ENCODE measurements at regions not wholly inside any gene's neighbourhood (a gene's known extent, or its start where the extent isn't known, plus 50 kb on each side); places are given as distances from the start of the nearest gene placed in this dataset.
A peak's percentile ranks its signal among the peaks of the same experiment; 100 is the strongest.

GRCh38 chr3:55341502-55342031 lies 145.5 kb downstream of the WNT5A start:
- DNase-seq, result no peak

DNA sequence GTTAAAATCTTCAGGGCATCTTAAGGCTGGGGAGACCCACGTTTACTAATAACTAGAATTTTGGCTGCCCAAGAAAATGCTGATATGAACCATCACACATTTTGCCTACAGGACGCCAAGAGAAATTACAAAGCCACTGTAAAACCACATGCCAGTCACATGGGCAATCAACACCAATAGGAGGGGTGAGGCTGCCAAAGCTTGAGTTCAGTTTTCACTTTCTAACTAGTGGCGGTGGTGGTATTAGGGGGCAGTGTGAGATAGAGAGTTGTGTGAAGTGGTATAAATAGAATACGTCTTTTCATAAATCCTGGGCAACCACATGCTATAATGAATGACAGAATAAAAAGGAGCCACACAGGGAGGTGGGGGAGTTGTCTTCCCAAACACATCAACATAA lies 147.3 kb downstream of the WNT5A start:
- no peak for DNase-seq

DNA sequence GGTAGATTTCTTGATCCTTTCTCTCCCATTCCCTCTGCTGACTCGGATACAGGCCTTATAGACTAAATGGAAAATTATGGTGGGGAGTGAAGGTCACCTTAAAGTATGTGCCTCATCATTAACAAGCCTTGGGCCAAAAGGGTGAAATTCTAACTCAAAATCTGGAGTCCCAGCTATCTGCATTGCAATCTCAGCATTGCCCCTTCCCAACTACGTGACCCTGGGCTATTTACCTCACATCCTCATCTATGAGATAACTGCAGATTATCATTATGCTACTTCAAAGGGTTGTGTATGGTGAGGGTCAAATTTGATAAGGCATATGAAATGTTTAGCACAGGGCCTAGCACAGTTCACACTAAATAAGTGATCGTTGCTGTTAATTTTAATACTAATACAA lies 147.7 kb downstream of the WNT5A start:
- no peak for DNase-seq

DNA sequence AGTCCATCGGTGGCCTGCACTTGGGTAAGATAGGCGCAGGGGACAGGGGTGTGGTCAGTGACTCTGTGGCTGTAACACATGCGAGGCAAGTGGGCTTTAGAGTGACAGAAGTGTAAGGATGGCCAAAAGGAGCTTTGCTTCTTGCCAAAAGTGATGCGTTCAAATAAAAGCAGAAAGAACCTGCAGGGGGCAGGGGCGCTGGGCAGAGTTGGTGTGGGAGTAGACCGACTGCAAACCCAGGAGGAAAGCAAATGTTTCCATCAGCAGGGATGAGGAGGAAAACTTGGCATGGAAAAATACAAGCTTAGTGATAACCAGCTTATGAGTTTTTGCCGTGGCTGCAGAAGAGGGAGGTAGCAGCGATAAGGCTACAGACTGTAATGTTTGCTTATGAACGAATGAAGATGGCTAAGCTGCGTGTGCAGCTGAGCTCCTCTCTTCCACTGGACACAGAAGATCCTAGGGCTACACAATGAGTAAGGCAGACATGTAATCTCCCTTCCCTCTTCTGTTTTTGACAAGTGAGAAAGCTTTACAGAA lies 149.4 kb downstream of the WNT5A start:
- no peak for DNase-seq

GRCh38 chr3:55333923-55334322 lies 153.2 kb downstream of the WNT5A start:
- DNase-seq, result no peak

DNA sequence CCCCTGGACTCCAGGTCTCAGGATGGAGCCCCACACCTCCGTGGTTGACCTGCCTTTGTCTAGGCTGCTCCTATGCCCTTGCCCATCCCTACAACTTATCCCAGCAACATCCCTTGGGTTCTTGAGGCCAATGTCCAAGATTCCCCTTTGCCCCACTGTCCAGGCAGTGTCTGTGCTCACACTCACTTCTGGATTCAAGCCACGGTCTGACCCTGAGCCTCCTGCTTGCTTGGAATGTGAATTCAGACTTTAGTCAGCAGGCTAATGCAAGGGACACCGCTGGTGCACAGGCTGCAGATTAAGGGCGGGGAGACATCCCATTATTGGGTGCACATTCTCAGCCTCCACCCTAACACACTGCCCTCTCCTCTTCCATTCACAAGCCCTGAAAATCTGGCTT lies 154.1 kb downstream of the WNT5A start:
- no peak for DNase-seq

- DNase-seq, result no peak
These were observed 154.9 kb downstream of the WNT5A start for GRCh38 chr3:55332176-55332575.

DNA sequence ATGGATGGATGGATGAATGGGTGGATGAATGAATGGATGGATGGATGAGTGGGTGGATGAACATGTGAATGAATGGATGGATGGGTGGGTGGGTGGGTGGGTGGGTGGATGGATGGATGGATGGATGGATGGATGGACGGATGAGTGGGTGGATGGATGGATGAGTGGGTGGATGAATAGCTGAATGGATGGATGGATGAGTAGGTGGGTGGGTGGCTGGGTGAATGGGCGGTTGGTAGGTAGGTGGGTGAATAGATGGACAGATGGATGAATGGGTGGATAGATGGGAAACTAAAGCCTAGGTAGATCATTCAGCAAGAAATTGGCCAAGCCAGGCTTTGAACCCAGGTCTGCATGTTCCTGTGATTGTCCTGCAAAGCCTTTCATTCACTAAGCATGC lies 155.6 kb downstream of the WNT5A start:
- no peak for DNase-seq

DNA sequence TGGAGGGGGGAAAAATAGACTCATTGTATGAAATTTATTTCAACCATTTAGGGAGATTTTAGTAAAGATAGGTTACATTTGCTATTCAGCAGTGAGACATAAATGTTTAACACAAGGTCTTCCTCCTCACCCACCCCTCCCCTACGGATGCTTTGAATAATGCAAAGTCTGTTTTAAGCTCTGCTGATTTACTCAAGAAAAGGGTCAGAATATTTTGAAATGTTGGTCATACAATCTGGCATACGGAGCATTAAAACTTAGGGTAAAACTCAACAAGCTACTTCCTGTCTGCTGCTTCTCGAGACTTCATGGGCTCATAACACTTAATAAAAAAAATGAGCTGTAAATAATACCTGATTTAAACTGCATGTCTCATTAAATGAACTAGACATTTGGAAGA lies 156.3 kb downstream of the WNT5A start:
- no peak for DNase-seq

- DNase-seq, result peak in 1 of 2 experiments; percentile 7
These were observed 156.8 kb downstream of the WNT5A start for GRCh38 chr3:55330355-55330754.

DNA sequence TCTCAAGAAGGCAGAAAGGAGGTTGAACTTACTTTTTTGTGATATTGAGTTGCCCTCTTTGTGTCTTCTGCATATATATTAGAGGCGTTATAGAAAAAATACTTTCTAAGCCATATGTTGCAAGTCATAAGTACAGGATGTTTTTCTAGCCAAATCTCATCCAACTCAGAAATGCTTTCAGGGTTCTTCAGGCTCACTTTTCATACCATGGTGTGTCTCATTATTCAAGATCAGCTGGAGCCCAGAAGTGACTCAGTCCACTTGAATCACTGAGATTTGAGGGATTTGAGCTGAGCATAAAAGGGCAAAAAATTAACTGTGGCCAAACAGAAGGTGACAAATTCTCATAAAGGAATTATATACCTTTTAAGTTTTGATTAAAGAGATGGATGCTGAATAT lies 157.3 kb downstream of the WNT5A start:
- DNase-seq, result no peak

DNA sequence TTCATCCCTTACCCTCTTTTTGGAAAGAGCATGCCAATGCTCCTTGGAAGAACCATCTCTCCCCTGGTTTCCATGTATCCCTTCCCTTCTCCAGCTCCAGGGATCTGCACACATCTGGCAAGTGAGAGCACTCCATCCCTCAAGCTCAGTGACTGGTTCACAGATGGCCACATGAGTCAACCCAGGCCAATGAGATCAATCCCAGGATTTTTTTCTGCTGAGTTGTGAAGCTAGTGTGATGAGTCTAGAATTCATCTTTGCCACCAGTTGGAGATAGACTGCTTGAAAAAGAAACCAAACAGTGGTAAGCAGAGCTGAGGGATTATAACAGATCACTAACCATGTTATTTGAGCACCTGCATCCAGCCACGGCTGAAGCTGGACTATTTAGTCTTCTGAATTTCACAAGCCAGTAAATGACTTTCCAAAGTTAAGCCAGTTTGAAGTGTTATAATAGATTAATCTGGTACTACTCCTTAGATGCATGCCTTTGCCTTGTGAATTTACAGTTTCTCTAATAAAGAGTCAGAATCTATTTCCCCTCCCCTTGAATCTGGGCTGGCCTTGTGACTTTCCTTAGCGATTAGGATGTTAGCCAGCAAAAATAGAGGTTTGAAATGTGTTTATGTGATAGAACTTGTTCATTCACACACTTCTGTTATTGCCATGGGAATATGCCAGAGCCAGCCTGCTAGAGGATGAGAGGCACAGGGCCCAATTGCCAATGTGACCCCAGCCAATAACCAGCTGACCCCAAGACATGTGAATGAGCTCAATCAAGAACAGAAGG lies 159.8 kb downstream of the WNT5A start:
- no peak for DNase-seq

GRCh38 chr3:55322638-55323037 lies 164.5 kb downstream of the WNT5A start:
- DNase-seq, result peak in 1 of 2 experiments; percentile 11

DNA sequence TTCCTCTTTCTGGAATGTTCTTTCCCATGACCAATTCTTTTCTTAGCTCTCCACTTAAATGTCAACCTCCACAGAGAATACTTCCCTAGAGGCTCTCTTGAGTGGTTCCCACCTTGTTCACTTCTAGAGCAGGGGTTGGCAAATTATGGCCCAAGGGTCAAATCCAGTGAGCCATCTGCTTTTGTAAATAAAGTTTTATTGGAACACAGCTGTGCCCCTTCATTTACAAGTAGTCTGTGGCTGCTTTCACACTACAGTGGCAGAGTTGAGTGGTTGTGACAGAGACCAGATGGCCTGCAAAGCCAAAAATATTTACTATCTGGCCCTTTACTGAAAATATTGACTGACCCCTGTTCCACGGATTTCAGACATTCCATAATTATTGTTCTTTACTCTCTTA lies 166.2 kb downstream of the WNT5A start:
- no peak for DNase-seq

DNA sequence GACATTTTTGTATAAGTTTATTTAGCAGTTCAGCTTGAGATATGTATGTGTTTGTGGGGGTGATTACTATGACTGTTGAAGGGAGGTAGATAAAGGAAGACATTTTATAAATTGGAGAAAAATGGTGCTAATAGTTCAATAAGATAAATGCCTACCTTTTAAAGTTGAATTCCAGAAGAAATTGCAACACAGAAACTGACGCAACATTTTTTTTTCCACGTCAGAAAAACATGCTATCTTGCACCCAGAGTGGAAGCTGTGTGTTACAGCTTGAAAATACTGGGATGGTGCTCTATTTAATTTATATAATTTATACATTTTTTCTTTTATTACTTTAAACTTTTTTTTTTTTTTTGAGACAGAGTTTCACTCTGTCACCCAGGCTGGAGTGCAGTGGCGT lies 171.7 kb downstream of the WNT5A start:
- DNase-seq, result no peak

DNA sequence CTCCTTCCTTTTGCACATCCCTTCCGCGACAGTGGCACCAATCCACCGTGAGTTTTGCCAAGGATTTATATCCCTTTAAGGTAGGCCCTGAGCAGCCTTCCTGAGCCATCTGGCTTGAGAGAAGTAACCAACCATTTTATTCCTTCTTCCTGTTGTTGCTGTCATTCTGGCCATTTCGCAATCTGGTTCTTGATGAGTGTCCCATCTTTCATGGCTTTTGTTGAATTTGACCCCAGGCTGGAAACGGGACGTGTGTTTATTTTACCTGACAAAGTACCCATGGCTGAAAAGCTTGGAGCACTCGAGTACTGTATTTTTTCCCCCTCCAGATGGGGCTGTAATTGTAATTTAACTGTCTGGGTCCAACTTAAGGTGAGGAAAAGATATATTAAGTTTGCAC lies 173.4 kb downstream of the WNT5A start:
- peak; percentile 56 to 73 for DNase-seq

DNA sequence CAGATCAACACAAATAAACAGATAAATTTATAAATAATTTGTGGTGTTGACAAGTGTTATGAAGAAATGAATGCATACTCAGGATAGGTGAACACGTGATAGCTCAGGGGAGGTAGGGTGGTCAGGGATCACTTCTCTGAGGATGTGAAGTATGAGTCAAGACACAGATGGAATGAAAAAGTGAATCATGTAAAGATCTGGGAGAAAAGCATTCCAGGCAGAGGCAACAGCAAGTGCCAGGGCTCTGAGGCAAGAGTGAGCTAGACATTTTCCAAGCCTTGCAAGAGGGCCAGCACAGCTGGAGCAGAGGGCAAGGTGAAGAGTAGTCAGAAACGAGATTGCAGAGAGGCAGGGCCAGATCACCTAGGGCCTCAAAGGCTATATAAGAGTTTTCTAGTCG lies 177.8 kb downstream of the WNT5A start:
- no peak for DNase-seq

GRCh38 chr3:55307622-55308021 lies 179.5 kb downstream of the WNT5A start:
- DNase-seq, result no peak

DNA sequence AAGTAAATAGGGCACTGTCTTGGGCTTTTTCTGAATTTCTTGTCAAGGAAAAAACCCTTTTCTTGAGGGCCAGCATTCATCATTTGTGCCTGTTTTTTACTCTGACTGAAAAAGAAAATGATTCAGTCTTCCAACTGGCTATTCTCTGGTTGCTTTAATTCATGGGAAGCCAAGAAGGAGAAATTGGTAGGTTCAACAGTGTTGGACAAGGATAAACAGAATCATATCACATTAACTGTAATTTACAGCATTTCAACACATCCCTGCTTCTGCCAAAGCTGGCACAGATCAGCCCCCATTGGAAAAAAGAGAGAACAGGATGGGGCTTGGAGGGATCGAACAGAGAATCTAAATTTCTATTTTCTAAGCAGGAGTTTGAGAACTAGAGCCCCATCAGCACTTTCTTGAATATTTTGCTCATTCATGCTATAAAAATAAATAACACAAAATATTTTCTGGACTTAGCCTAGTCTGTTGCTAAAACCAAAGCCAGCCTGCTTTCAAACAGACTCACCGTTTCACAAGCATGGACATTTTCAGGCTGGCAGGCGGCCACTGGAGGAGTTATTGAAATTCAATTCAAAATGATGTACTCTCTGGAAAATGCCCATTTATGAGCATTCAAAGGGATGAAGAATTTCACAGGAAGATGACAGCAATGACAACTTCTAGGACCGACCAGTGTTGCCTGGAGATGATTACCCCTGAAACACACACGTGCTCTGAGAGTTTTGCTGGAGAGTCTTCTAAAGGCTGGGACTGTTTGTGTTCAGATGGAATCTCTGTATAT lies 181.2 kb downstream of the WNT5A start:
- DNase-seq, result no peak

DNA sequence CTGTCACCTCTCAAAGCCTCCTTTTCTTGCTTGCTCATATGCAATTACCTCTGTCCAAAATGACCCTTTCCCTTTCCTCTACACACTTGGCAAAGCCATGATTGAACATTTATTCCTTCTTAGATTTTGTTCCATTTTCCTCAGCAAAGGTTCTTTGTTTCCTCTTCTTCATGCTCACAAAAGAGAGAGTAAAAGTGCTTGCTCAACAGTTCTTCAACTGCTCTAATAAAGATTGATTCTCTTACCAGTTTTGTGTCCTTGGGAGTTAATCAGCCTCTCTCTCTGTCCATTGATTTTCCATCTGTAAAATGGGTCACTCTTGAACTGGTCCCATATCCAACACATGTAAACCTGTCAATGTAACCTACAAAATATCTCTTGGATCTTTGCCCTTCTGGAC lies 186.4 kb downstream of the WNT5A start:
- DNase-seq, result no peak

DNA sequence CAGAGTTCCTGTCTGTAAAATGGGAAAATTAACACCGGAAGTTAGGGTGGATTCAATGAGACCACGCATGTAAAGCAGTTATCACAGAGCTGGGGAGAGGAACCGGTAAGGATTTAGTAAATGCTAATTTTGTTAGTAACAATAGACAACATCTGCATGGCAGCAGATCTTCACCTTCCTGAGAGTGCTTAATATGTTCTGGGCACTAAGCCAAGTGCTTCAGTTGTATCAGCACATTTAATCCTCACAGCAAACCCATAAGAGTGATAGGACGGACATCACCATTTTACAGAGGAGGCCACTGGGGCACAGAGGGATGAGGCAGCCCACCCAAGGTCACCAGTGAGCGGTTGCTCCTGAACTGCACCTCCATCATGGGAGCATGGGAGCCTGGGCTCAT lies 189.4 kb downstream of the WNT5A start:
- peak; percentile 14 to 45 for DNase-seq

GRCh38 chr3:55297245-55297644 lies 189.9 kb downstream of the WNT5A start:
- DNase-seq, result no peak

DNA sequence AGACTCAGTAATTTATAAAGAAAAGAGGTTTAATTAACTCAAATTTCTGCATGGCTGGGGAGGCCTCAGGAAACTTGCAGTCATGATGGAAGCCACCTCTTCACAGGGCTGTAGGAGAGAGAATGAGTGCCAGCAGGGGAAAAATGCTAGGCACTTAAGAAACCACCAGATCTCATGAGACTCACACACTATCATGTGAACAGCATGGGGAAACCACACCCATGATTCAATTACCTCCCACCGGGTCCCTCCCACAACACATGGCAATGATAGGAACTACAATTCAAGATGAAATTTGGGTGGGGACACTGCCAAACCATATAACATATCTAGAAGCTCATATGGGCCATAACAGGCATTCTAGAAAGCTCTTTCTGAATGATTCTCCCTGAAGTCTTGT lies 190.3 kb downstream of the WNT5A start:
- DNase-seq, result no peak

DNA sequence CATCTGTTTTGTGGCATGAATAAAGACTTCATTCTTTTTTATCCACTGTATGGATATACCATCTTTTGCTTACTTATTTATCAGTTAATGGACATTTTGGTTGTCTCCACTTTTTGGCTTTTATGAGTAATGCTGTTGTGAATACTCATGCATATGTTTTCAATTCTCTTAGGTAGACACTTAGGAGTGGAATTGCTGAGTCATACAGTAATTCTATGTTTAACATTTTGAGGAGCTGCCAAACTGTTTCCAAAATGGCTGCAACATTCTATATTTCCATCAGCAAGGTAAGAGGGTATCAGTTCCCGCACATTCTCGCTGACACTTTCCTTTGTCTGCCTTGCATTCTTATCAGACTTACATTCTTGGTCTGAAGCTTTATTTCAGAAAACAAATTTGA lies 191.1 kb downstream of the WNT5A start:
- DNase-seq, result no peak
